IPS DF 4.7 (cell line): ENCODE measurements at regions not wholly inside any gene's neighbourhood (a gene's known extent, or its start where the extent isn't known, plus 50 kb on each side); places are given as distances from the start of the nearest gene placed in this dataset.

Source experiments
- DNase-seq: peaks from one replicate; pipeline ENCODE4 v3.0.0-alpha.2; 2013; ENCODE audit warnings: low spot score; ENCODE audit errors: extremely low read depth

DNA sequence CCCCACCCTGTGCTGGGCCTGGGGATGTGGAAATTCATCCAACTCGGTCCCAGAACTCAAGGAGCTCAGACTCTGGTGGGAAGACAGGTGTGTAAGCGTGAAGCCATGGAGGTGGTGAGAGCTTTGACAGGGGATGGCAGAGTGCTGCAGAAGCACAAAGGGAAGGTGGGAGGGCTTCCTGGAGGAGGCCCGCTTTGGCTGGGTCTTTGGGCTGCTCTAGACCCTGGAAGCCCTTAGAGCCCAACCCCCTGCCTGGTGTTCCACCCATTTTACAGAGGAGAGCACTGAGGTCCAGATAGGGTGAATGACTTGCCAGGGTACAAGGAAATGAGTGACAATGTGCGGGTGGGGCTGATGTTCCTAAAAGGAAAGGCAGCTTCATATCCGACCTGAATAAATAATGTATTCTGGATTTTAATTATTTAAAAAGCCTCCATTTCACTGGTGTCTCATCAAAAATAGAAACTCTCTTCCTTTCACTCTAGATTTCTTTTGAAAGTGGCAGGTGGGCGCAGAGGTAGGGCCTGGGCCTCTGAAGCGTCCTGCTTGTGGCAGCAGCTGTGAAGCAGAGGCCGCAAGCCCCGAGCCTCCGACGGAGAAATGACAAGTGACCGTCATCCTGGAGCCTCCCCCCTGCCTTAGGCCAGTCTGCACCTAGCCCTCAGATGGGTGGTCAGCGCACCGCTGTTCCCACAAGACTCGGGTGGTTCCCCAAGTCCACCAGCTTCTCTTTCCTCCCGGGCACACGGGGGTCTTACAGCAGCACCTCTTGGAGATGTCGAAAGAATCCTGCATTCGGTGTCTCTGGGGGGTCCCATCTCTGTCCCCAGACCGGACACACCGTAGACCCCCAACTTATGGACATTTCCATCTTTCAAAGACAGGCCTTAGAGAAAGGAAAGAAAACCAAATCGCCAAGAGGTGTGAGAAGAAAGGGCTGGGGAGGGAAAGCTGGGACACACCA lies 71.0 kb upstream of the TAF1B start:
- no peak for DNase-seq

DNA sequence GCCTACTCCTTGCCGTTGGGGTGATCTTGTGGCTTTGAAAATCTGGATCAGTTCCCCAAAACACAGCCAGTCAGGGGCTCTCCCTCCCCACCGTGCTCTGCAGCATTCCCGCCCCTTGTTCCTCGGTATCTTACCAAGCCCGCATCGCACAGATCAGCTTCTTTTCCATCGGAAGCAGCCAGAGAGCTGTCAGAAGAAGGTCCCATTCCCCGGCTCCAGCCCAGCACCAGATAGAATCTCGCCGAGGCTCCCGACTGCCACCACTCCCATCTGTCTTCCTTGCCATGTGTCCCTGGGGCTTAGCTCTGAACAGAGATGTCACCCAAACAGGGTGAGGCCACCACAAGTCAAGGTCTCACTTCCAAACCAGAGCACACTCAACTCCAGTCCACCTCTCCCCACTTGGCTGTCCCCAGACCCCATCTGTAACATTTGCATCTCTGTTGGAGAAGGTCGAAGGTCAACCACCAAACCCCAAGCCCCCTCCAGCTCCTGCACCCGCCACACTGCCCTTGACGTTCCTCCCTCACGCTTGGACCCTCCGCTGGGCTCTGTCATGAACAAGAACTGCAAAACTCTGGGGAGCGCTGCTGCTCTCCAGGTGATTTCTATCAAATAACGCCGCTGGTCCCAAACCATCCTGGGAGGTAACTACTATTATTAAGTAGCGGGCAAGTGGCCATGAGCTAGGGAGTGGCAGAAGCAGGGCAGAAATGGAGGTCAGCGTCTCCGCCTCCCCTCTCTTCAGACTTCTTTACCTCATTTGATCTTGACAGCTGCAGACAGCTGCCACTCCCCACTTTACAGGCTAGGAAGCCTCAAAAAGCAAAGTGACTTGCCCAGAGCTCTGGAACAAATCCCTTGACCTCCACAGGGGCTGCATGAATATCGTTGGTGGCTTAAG lies 70.0 kb upstream of the TAF1B start:
- DNase-seq, result no peak

- no peak for DNase-seq
Measured at GRCh38 chr2:9773903-9774239, 69.4 kb upstream of the TAF1B start.

DNA sequence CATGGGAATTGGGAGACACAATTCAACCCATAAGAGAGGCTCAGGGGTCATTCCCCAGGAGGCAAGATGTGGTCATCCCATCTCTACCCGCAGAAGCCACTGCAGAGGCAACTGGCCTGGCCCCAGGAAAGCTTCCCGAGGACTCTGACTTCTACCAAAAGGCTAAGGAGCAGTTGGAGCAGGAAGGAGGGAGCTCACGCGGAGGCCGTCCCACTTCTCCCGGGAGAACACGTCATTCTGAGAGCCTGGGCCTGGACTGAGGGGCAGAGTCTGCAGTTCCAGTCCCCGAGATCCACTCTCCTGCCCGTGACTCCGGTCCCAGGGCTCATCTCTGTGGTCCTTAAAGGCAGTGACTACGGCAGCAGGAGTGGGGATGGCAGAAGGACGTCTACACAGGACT lies 69.0 kb upstream of the TAF1B start:
- DNase-seq, result no peak

DNA sequence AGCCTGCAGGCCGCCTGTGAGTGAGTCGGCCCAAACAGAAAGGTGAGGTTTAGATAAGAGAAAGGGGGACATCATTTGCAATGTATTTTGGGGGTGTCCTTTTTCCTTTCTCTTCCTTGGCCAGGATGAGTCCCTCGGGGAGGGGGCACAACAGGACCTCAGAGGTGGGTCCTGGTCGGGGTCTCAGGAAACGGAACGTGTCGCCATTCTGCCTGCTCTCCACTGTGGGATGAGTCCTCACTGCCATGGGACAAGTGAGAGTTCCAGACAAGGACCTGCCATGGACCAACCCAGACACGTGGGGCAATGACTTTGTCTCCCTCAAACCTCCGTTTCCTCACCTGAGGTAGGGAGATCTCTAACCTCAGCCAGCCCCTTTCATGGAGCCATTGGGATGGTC lies 67.9 kb upstream of the TAF1B start:
- DNase-seq, result no peak

DNA sequence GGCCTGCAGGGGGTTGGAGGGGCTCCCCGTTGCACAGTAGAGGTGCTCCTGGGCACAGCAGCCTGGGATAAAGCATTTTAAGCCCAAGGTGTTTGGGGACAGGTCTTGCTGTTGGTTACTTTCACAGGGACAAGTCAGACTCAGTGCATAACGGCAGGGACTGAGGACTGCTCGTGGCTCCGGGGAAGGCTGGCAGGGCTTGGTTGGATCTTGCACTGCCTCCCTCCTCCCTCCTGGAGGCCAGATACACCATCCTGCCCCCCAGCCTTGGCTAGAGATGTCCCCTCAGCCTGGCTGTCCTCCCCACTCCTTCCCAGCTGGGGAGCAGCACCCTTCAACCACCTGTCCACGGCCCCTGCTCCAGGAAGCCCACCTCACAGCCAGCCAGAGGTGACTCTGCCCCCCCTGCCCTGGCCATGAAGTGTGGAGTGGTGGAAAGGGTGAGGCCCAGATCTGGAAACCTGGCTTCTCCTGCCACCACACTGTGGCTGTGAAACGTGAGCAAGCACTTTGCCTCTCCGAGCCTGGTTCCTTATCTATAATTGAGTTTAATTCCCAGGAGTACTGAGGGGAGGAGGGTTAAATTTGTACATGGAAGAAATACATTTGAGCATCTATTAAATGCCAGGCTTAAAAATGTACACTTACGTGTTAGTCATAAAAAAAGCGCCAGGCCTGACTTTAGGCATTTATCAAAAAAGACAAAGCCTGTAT lies 67.1 kb upstream of the TAF1B start:
- DNase-seq, result no peak

DNA sequence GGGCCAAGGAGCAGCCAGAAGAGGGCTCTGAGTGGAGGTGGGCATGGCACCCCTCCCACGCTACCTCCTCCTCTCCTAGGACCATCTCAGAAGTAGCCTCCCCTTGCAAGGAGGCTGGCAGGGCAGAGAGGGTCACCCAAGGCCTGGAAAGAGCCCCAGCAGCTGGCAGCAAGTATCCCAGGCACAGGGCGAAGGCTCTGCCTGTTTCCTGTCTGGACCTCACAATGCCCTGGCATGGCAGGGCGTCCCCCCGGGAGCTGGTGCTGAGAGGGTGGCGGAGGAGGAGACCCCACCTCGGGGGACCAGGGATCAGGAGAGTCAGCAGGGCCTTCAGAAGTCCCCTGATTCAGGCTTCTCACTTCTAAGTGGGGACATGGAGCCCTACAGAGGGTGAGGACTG lies 66.2 kb upstream of the TAF1B start:
- DNase-seq, result no peak

DNA sequence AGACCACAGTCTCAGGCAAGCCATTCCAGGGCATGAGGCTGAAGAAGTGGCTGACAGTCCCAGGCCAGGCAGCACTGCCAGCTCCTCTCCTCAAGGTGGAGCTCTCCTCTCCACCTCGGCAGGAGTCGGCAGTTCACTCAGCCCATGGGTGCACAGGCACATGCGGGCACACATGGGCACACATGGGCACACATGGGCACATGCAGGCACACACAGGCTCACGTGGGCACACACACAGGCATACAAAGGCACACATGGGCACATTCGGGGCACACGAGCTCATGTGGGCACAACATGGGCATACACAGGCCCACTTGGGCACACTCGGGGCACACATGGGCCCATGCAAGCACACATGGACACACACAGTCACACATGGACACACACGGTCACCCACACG lies 65.3 kb upstream of the TAF1B start:
- no peak for DNase-seq

GRCh38 chr2:9778471-9779316 lies 64.6 kb upstream of the TAF1B start:
- DNase-seq, result no peak

- no peak for DNase-seq
Measured at GRCh38 chr2:9779596-9780264, 63.5 kb upstream of the TAF1B start.

DNA sequence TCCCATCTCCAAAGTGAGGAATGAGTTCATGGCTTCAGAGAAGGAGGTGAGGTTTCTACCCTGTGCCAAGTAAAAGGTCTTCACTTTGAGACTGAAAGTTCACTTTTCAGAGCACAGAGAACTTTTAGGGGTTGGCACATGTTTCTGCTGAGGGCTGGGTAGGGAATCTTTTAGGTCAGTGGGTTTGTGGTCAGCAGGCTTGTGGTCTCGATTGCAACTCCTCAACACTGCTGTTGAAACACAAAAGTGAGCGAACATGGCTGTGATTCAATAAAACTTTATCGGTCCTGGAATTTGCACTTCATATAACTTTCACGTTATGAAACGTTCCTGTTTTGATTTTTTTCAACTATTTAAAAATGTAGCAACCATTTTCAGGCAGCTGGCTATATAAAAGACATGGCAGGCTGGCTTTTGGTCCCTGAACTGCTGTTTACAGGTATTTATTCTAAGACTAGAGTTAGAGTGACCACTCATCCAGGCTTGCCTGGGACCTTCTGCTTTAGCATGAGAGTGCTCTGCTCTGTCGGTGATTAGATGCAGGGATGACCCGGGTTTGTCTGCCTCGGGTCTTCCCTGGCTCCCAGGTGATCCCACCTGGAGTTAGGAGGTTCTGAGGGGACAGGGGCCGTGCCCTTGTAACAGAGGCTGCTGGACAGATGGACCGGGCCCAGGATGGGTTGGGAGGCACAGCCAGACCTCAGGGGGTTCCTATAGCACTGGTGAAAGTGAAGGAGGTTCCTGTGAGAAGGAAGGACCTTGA lies 62.7 kb upstream of the TAF1B start:
- no peak for DNase-seq

GRCh38 chr2:9781252-9781651 lies 62.0 kb upstream of the TAF1B start:
- no peak for DNase-seq

GRCh38 chr2:9782197-9782719 lies 61.0 kb upstream of the TAF1B start:
- DNase-seq, result no peak

DNA sequence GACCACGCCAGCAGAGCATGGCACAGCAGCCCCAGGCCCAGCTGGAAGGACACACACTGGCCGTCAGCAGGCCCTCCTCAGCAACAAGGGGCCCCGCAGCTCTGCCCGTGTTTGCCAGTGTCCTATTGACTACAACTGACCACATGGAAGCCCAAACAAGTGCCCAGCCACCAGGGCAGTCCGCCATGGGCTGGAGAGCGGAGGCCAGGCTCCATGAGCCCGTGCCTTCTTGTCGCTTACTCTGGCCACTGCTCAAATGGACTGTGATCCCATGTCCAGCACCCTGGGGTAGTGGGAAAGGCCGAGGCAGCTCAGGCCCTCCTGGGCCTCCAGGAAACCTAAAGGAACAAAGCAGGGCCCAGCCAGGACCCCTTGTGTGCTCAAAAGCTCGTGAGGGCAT lies 53.9 kb upstream of the TAF1B start:
- DNase-seq, result no peak

DNA sequence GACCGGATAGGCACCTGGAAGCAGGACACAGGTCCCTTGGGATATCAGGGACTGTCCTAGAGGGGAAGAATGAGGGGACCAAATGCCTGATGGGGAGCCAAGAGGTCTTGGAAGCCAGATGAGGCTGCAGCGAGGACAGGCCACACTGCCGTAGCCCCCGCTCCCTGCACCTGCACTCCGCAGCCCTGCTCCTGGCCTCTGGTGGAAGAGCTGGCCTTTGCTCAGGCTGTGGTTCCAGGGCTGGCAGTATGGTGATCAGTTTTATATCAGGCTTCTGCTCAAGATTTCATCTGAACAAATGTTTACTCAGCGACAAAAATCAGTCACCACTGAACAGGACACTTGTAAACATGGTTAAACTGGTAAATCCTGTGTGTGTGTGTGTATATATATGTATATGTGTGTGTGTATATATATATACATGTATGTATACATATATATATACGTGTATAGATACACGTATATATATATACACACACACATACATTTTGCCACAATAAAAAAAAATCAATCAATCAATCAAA lies 52.5 kb upstream of the TAF1B start:
- no peak for DNase-seq

DNA sequence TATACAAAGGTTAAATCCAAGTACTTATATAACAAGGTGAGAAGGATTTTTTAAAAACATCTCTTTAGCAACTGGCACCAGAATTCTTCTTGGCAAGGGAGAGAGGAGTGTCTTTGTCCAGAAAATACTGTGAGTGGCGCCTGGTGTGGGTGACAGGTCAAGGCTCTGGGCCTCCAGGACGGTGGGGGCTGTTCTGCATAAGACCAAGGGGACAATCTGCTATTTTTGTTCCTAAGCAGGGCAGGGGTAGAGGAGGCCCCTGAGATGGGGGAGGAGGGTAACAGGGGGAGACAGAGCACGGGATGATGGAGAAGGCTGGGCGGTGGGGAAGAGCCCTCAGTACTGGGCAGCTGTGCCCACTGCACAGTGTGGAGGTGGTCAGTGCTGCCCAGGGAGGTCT lies 51.6 kb upstream of the TAF1B start:
- DNase-seq, result no peak

DNA sequence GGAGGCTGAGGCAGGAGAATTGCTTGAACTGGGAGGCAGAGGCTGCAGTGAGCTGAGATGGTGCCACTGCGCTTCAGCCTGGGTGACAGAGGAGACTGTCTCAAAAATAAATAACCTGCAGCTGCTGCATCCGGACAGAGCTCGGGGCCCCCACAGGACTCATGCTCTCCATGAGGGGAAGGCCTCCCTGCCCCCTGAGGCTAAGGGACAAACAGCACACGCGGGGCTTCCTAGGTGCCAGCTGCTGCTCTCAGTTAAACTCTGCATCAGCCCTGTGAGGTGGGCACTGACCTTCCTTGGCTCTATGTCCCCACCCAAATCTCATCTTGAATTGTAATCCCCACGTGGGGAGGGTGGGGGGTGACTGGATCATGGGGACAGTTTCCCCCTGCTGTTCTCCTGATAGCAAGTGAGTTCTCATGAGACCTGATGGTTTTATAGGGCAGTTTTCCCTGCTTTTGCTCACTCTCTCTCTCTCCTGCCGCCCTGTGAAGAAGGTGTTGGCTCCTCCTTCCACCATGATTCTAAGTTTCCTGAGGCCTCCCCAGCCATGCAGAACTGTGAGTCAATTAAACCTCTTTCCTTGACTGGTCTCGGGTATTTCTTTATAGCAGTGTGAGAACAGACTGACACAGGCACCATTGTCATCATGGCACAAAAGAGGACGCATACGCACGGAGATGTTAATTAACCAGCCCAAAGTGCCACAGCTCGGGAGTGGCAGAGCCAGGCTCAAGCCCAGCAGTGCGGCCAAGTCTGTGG lies 49.9 kb upstream of the TAF1B start:
- no peak for DNase-seq
